ENCODE measurements at regions not wholly inside any gene's neighbourhood (a gene's known extent, or its start where the extent isn't known, plus 50 kb on each side); places are given as distances from the start of the nearest gene placed in this dataset.

GRCh38 chr5:108602830-108603229 lies 144.9 kb upstream of the FER start:
- no peaks in the 10 kb centered on the region for H3K27me3 ChIP-seq (ENCODE audit: control insufficient read depth, insufficient read depth, low read length, poor library complexity, severe bottlenecking)
- WGBS, 2 experiments (ENCODE audit: insufficient coverage in 1 of 2, insufficient read length in 1 of 2), result 100% methylated on average over 1 of the region's 1 CpG; no CpG with 5 or more reads in 1 of the 2 experiments
- no peaks in the 10 kb centered on the region for H3K27me3 Mint-ChIP-seq (ENCODE audit: insufficient read depth)
- H3K4me1 Mint-ChIP-seq, result peaks cover 1% of the 10 kb centered on the region
- no peaks in the 10 kb centered on the region for H3K9me3 ChIP-seq (ENCODE audit: control insufficient read depth, low read length)
- H3K4me1 ChIP-seq (ENCODE audit: control insufficient read depth, insufficient read depth, low read length), result no peaks in the 10 kb centered on the region
- no peak overlapping the region for H3K9ac ChIP-seq (ENCODE audit: extremely low read depth, low read length, poor library complexity, severe bottlenecking)
- H3K27ac ChIP-seq (ENCODE audit: low read depth, low read length), result no peak overlapping the region
- no peak overlapping the region for H3K4me3 Mint-ChIP-seq
- no peak for DNase-seq
- TF ChIP-seq, protein P1, sequence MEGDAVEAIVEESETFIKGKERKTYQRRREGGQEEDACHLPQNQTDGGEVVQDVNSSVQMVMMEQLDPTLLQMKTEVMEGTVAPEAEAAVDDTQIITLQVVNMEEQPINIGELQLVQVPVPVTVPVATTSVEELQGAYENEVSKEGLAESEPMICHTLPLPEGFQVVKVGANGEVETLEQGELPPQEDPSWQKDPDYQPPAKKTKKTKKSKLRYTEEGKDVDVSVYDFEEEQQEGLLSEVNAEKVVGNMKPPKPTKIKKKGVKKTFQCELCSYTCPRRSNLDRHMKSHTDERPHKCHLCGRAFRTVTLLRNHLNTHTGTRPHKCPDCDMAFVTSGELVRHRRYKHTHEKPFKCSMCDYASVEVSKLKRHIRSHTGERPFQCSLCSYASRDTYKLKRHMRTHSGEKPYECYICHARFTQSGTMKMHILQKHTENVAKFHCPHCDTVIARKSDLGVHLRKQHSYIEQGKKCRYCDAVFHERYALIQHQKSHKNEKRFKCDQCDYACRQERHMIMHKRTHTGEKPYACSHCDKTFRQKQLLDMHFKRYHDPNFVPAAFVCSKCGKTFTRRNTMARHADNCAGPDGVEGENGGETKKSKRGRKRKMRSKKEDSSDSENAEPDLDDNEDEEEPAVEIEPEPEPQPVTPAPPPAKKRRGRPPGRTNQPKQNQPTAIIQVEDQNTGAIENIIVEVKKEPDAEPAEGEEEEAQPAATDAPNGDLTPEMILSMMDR (conservative IDR thresholded peaks at IDR 0.05), result no peak
- H3K9me3 Mint-ChIP-seq, result no peaks in the 10 kb centered on the region
- no peak overlapping the region for H3K4me3 ChIP-seq (ENCODE audit: low read length)
- H3K36me3 Mint-ChIP-seq (ENCODE audit: low read depth), result no peaks in the 10 kb centered on the region
- H3K36me3 ChIP-seq (ENCODE audit: control insufficient read depth, insufficient read depth, low read length), result no peaks in the 10 kb centered on the region
- no peak overlapping the region for H3K27ac Mint-ChIP-seq

GRCh38 chr5:108590799-108591198 lies 156.9 kb upstream of the FER start:
- Histone ChIP-seq H3K9ac (ENCODE audit: extremely low read depth, low read length, poor library complexity, severe bottlenecking) (no peak overlapping the region), H3K4me1 (ENCODE audit: control insufficient read depth, insufficient read depth, low read length) (no peaks in the 10 kb centered on the region), H3K27ac (ENCODE audit: low read depth, low read length) (no peak overlapping the region), H3K27me3 (ENCODE audit: control insufficient read depth, insufficient read depth, low read length, poor library complexity, severe bottlenecking) (no peaks in the 10 kb centered on the region), H3K9me3 (ENCODE audit: control insufficient read depth, low read length) (no peaks in the 10 kb centered on the region), H3K36me3 (ENCODE audit: control insufficient read depth, insufficient read depth, low read length) (no peaks in the 10 kb centered on the region), H3K4me3 (ENCODE audit: low read length) (no peak overlapping the region)
- no peak overlapping the region for H3K4me3 Mint-ChIP-seq
- no peaks in the 10 kb centered on the region for H3K27me3 Mint-ChIP-seq (ENCODE audit: insufficient read depth)
- no peak for DNase-seq
- no peak overlapping the region for H3K27ac Mint-ChIP-seq
- TF ChIP-seq, protein P1 (conservative IDR thresholded peaks at IDR 0.05), result no peak
- H3K4me1 Mint-ChIP-seq, result no peaks in the 10 kb centered on the region
- no peaks in the 10 kb centered on the region for H3K36me3 Mint-ChIP-seq (ENCODE audit: low read depth)
- 94 to 100% methylated on average over 1 to 2 of the region's 2 CpGs for WGBS, 2 experiments (ENCODE audit: insufficient coverage in 1 of 2, insufficient read length in 1 of 2)
- peaks cover 6% of the 10 kb centered on the region for H3K9me3 Mint-ChIP-seq

GRCh38 chr5:108588323-108588722 lies 159.4 kb upstream of the FER start:
- H3K27ac Mint-ChIP-seq, result no peak overlapping the region
- H3K9me3 Mint-ChIP-seq, result no peaks in the 10 kb centered on the region
- DNase-seq, result no peak
- Histone ChIP-seq H3K27ac (ENCODE audit: low read depth, low read length) (no peak overlapping the region), H3K4me3 (ENCODE audit: low read length) (no peak overlapping the region), H3K36me3 (ENCODE audit: control insufficient read depth, insufficient read depth, low read length) (no peaks in the 10 kb centered on the region), H3K4me1 (ENCODE audit: control insufficient read depth, insufficient read depth, low read length) (no peaks in the 10 kb centered on the region), H3K27me3 (ENCODE audit: control insufficient read depth, insufficient read depth, low read length, poor library complexity, severe bottlenecking) (no peaks in the 10 kb centered on the region), H3K9ac (ENCODE audit: extremely low read depth, low read length, poor library complexity, severe bottlenecking) (no peak overlapping the region), H3K9me3 (ENCODE audit: control insufficient read depth, low read length) (no peaks in the 10 kb centered on the region)
- no peak overlapping the region for H3K4me3 Mint-ChIP-seq
- H3K27me3 Mint-ChIP-seq (ENCODE audit: insufficient read depth), result no peaks in the 10 kb centered on the region
- H3K4me1 Mint-ChIP-seq, result no peaks in the 10 kb centered on the region
- TF ChIP-seq, protein P1 (conservative IDR thresholded peaks at IDR 0.05), result no peak
- 97% methylated on average over 2 of the region's 2 CpGs; no CpG with 5 or more reads in 1 of the 2 experiments for WGBS, 2 experiments (ENCODE audit: insufficient coverage in 1 of 2, insufficient read length in 1 of 2)
- H3K36me3 Mint-ChIP-seq (ENCODE audit: low read depth), result no peaks in the 10 kb centered on the region
